ENCODE measurements at regions not wholly inside any gene's neighbourhood (a gene's known extent, or its start where the extent isn't known, plus 50 kb on each side); places are given as distances from the start of the nearest gene placed in this dataset.

GRCh38 chr7:155198901-155199845 is 98.5 kb upstream of the INSIG1 start:
- 72 to 80% methylated on average over 13 of the region's 13 CpGs for WGBS, 2 donors
- DNase-seq: no peak
- H3K4me1 ChIP-seq: no peaks in the 10 kb centered on the region
- H3K27ac ChIP-seq: no peak overlapping the region
- H3K27me3 ChIP-seq: peaks cover 0 to 22% (median 0%) of the 10 kb centered on the region in 3 donors
- H3K9me3 ChIP-seq: peaks cover 0 to 6% (median 2%) of the 10 kb centered on the region in 4 donors
- intact Hi-C loops (cut with DNase I): loop anchor here (10.0 kb wide), 1 partner anchor 274 kb away; no protein-coding TSS in a partner anchor
- no peaks in the 10 kb centered on the region for H3K36me3 ChIP-seq
- no peak for TF ChIP-seq POLR2A (IDR thresholded peaks at IDR 0.05)
- TF ChIP-seq EP300 (IDR thresholded peaks at IDR 0.05): no peak
- no peak for TF ChIP-seq CTCF (IDR thresholded peaks at IDR 0.05)
- TF ChIP-seq POLR2AphosphoS5 (IDR thresholded peaks at IDR 0.05): no peak
- H3K4me3 ChIP-seq: no peak overlapping the region

GRCh38 chr7:155201325-155202087 is 96.2 kb upstream of the INSIG1 start:
- no peak for DNase-seq

GRCh38 chr7:155202106-155202871 is 95.4 kb upstream of the INSIG1 start:
- intact Hi-C loops (cut with DNase I): no loop called here
- DNase-seq: peak; percentile 55
- Histone ChIP-seq H3K27ac (no peak overlapping the region), H3K4me3 (no peak overlapping the region), H3K4me1 (peaks cover 0 to 15% (median 8%) of the 10 kb centered on the region in 4 donors), H3K27me3 (peaks cover 0 to 6% (median 0%) of the 10 kb centered on the region in 3 donors), H3K36me3 (no peaks in the 10 kb centered on the region), H3K9me3 (no peaks in the 10 kb centered on the region)
- 90 to 91% methylated on average over 15 of the region's 15 CpGs for WGBS, 2 donors
- no peak for TF ChIP-seq POLR2AphosphoS5 (IDR thresholded peaks at IDR 0.05)
- no peak for TF ChIP-seq POLR2A (IDR thresholded peaks at IDR 0.05)
- no peak for TF ChIP-seq EP300 (IDR thresholded peaks at IDR 0.05)
- no peak for TF ChIP-seq CTCF (IDR thresholded peaks at IDR 0.05)

More at GRCh38 chr7:155201325-155202087, 96.2 kb upstream of the INSIG1 start:
- intact Hi-C loops (cut with DNase I): no loop called here
- Histone ChIP-seq H3K27me3 (peaks cover 0 to 12% (median 0%) of the 10 kb centered on the region in 3 donors), H3K4me1 (peaks cover 0 to 15% (median 8%) of the 10 kb centered on the region in 4 donors), H3K9me3 (peaks cover 0 to 2% (median 0%) of the 10 kb centered on the region in 4 donors), H3K27ac (no peak overlapping the region), H3K36me3 (no peaks in the 10 kb centered on the region), H3K4me3 (no peak overlapping the region)
- no peak for TF ChIP-seq POLR2A (IDR thresholded peaks at IDR 0.05)
- no peak for TF ChIP-seq POLR2AphosphoS5 (IDR thresholded peaks at IDR 0.05)
- TF ChIP-seq EP300 (IDR thresholded peaks at IDR 0.05): no peak
- WGBS, 2 donors: 78 to 89% methylated on average over 17 of the region's 17 CpGs

- peaks cover 0 to 6% (median 0%) of the 10 kb centered on the region in 3 donors for H3K27me3 ChIP-seq
- WGBS, 2 donors: 75 to 81% methylated on average over 17 of the region's 17 CpGs
These were observed 94.4 kb upstream of the INSIG1 start for GRCh38 chr7:155203059-155203881.

More at GRCh38 chr7:155203059-155203881, 94.4 kb upstream of the INSIG1 start:
- intact Hi-C loops (cut with DNase I): no loop called here
- Histone ChIP-seq H3K9me3 (no peaks in the 10 kb centered on the region), H3K27ac (no peak overlapping the region), H3K36me3 (no peaks in the 10 kb centered on the region), H3K4me1 (peaks cover 0 to 15% (median 8%) of the 10 kb centered on the region in 4 donors), H3K4me3 (no peak overlapping the region)
- peak; percentile 59 for DNase-seq
- TF ChIP-seq EP300 (IDR thresholded peaks at IDR 0.05): no peak
- TF ChIP-seq POLR2A (IDR thresholded peaks at IDR 0.05): no peak
- no peak for TF ChIP-seq CTCF (IDR thresholded peaks at IDR 0.05)
- TF ChIP-seq POLR2AphosphoS5 (IDR thresholded peaks at IDR 0.05): no peak

Measured in sigmoid colon (tissue), 6 donors.